ENCODE measurements at regions not wholly inside any gene's neighbourhood (a gene's known extent, or its start where the extent isn't known, plus 50 kb on each side); places are given as distances from the start of the nearest gene placed in this dataset.

- TF ChIP-seq CTCF (IDR thresholded peaks at IDR 0.05), result no peak
- no peak for TF ChIP-seq SOX15 (CRISPR knock-in tag; IDR thresholded peaks at IDR 0.05)
- no peak for TF ChIP-seq CBFB (CRISPR knock-in tag; IDR thresholded peaks at IDR 0.05; ENCODE audit: low read depth)
- TF ChIP-seq MLX (CRISPR knock-in tag; IDR thresholded peaks at IDR 0.05), result no peak
- TF ChIP-seq ELF4 (CRISPR knock-in tag; IDR thresholded peaks at IDR 0.05; ENCODE audit: low read depth), result no peak
- TF ChIP-seq ESRRA (CRISPR knock-in tag; IDR thresholded peaks at IDR 0.05; ENCODE audit: borderline replicate concordance), result no peak
- TF ChIP-seq NR3C1 (CRISPR knock-in tag; conservative IDR thresholded peaks at IDR 0.05; ENCODE audit: low read depth), result no peak
These were observed 365.5 kb downstream of the TMEM38B start for GRCh38 chr9:106059886-106060285.

All from WTC11 (cell line).